Endothelial cell (in vitro differentiated cells): ENCODE measurements at regions not wholly inside any gene's neighbourhood (a gene's known extent, or its start where the extent isn't known, plus 50 kb on each side); places are given as distances from the start of the nearest gene placed in this dataset.

ENCODE experiments used
- DNase-seq: peaks from one replicate; pipeline ENCODE4 v3.0.0; 2021; ENCODE audit warnings: low spot score
- H3K27ac Mint-ChIP-seq: one replicate; pipeline ENCODE4 v1.8.0; 2021; ENCODE audit warnings: mixed read lengths, inconsistent platforms; ENCODE audit not compliant: unreplicated experiment
- H3K27me3 Mint-ChIP-seq: one replicate; pipeline ENCODE4 v1.8.0; 2021; ENCODE audit warnings: mild to moderate bottlenecking, moderate library complexity, mixed read lengths, inconsistent platforms; ENCODE audit not compliant: unreplicated experiment
- H3K36me3 Mint-ChIP-seq: one replicate; pipeline ENCODE4 v1.8.0; 2021; ENCODE audit warnings: mild to moderate bottlenecking, low read depth, mixed read lengths, inconsistent platforms; ENCODE audit not compliant: unreplicated experiment
- H3K4me1 Mint-ChIP-seq: one replicate; pipeline ENCODE4 v1.8.0; 2021; ENCODE audit warnings: mild to moderate bottlenecking, mixed read lengths, inconsistent platforms; ENCODE audit not compliant: unreplicated experiment
- H3K4me3 Mint-ChIP-seq: one replicate; pipeline ENCODE4 v1.8.0; 2021; ENCODE audit warnings: mild to moderate bottlenecking, mixed read lengths, inconsistent platforms; ENCODE audit not compliant: unreplicated experiment
- H3K9me3 Mint-ChIP-seq: one replicate; pipeline ENCODE4 v1.8.0; 2021; ENCODE audit warnings: mixed read lengths, inconsistent platforms; ENCODE audit not compliant: unreplicated experiment
- TF ChIP-seq, protein P1 (sequence below): fragments of 200-600 bp; sonication (generic); IDR thresholded peaks from one replicate; pipeline ENCODE4 v1.5.0; 2021; ENCODE audit warnings: antibody characterized with exemption; ENCODE audit not compliant: unreplicated experiment

DNA sequence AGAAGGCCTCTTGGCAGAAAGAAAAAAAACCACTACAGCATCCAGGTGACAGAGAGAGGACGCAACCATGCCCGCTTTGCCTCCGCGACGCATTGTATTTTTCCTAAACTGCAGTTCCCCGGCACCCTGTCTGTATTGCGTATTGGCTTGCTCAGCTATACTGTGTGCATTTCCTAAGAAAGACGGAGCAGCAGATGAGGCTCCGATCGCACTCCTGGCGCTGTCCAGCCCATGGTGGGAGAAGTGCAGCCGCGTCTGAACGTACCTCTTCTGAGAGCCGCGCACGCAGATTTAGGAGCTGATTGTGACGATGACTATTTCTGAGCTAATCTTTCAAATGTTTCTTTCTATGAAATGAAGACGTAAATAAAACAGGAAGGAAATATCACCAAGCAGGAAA, 366.5 kb downstream of the IRX1 start:
- no peak for DNase-seq
- Mint-ChIP-seq H3K4me3 (no peak overlapping the region), H3K4me1 (no peaks in the 10 kb centered on the region), H3K36me3 (no peaks in the 10 kb centered on the region), H3K27ac (no peak overlapping the region), H3K9me3 (peaks cover 4% of the 10 kb centered on the region), H3K27me3 (peaks cover 3% of the 10 kb centered on the region)
- TF ChIP-seq, protein P1, sequence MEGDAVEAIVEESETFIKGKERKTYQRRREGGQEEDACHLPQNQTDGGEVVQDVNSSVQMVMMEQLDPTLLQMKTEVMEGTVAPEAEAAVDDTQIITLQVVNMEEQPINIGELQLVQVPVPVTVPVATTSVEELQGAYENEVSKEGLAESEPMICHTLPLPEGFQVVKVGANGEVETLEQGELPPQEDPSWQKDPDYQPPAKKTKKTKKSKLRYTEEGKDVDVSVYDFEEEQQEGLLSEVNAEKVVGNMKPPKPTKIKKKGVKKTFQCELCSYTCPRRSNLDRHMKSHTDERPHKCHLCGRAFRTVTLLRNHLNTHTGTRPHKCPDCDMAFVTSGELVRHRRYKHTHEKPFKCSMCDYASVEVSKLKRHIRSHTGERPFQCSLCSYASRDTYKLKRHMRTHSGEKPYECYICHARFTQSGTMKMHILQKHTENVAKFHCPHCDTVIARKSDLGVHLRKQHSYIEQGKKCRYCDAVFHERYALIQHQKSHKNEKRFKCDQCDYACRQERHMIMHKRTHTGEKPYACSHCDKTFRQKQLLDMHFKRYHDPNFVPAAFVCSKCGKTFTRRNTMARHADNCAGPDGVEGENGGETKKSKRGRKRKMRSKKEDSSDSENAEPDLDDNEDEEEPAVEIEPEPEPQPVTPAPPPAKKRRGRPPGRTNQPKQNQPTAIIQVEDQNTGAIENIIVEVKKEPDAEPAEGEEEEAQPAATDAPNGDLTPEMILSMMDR: no peak

DNA sequence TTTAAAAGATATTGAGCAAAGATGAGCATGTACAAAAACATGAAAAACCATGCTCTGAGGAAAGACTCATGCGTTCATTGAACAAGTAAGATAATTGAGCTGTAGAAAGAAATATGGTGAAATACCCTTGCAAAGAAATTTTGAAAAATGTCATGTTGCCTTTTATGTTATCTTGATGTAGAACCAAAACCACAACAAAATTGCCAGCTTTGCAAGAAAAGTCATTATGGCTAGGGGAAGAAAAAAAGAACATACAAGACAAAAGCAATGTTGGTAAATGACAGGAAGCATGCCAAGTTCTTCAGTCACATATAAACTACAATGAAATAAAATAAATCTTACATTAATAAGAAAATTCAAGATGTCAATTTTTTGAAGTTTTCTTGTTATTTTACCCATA, 368.0 kb downstream of the IRX1 start:
- DNase-seq: no peak
- peaks cover 4% of the 10 kb centered on the region for H3K9me3 Mint-ChIP-seq
- H3K27ac Mint-ChIP-seq: no peak overlapping the region
- no peaks in the 10 kb centered on the region for H3K27me3 Mint-ChIP-seq
- H3K36me3 Mint-ChIP-seq: no peaks in the 10 kb centered on the region
- no peaks in the 10 kb centered on the region for H3K4me1 Mint-ChIP-seq
- no peak overlapping the region for H3K4me3 Mint-ChIP-seq
- TF ChIP-seq, protein P1: no peak

DNA sequence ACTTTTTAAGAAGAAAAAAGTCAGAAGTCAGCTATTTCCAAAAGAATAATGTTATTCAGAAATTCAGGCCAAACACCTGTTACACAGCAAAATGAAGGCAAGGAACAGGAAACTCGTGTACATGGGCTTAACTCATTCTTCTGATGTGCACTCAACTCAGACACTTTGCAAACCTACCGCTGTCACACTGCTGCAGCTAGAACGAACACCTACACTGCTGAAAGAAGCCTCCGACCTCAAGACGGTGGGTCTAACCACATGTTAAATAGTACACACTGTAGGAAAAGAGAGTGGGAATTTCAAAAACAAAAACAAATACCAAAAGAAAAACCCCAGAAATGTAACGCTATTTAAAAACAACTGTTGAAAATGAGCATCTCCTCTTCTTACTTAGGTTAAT, 384.5 kb downstream of the IRX1 start:
- no peak overlapping the region for H3K4me3 Mint-ChIP-seq
- peaks cover 4% of the 10 kb centered on the region for H3K9me3 Mint-ChIP-seq
- no peaks in the 10 kb centered on the region for H3K27me3 Mint-ChIP-seq
- no peaks in the 10 kb centered on the region for H3K4me1 Mint-ChIP-seq
- no peak for DNase-seq
- no peaks in the 10 kb centered on the region for H3K36me3 Mint-ChIP-seq
- no peak overlapping the region for H3K27ac Mint-ChIP-seq
- TF ChIP-seq, protein P1: no peak

DNA sequence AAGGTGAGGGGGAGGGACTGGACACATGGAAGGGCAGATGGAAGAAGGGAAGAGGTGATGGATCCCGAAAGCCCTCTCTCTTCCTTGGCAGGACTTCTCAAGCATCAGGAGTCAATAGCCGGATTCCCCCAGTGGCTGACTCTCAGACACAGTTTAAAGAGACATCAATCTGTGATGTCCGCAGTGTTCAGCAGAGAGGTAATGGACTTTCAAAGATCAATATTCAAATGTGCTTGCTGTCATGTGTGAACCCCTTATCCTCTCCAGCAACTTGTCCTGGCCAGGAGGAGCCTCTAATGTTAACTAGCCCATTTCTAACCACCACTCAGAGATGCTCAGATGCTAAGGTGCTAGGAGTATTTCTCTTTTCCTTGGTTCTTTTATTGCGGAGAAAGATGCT, 392.2 kb downstream of the IRX1 start:
- Mint-ChIP-seq H3K27me3 (no peaks in the 10 kb centered on the region), H3K4me3 (no peak overlapping the region)

DNA sequence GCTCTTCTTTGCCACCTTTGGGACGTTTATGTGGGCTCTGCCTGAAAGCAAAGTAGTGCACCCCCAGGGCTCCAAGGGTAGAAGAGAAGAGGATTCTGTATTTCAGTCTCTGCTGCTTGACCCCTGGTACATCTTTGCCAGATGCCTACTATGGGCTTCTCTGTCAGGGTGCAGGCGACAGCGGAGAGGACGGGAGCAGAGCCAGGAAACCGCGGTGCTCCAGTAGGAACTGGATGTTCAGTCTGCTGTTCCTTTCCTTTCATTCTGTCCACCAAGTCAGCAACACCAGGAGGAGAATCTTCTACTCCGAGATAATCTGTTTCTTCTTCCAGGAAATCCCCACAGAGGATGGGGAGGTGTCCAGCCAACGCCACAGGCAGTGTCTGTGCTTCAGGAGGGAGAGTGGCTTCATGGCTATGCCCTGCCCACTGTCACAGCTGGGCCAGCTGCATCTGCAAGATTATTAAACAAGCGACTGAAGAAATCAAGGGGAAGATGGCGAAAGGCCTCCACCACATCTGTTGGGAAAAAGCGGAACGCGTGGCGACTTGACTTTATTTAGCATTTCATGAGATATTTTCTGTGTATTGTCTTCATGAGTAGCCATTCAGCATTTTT, 398.3 kb downstream of the IRX1 start:
- Mint-ChIP-seq H3K9me3 (peaks cover 4% of the 10 kb centered on the region), H3K4me1 (peaks cover 15% of the 10 kb centered on the region), H3K36me3 (no peaks in the 10 kb centered on the region), H3K27me3 (peaks cover 2% of the 10 kb centered on the region), H3K4me3 (no peak overlapping the region), H3K27ac (no peak overlapping the region)
- DNase-seq: no peak
- TF ChIP-seq, protein P1: no peak

More for the DNA sequence above, 392.2 kb downstream of the IRX1 start:
- TF ChIP-seq, protein P1: no peak
- H3K36me3 Mint-ChIP-seq: no peaks in the 10 kb centered on the region
- no peak overlapping the region for H3K27ac Mint-ChIP-seq
- no peaks in the 10 kb centered on the region for H3K4me1 Mint-ChIP-seq
- DNase-seq: no peak
- peaks cover 4% of the 10 kb centered on the region for H3K9me3 Mint-ChIP-seq
